SK-N-SH (cell line): ENCODE measurements at regions not wholly inside any gene's neighbourhood (a gene's known extent, or its start where the extent isn't known, plus 50 kb on each side); places are given as distances from the start of the nearest gene placed in this dataset.

ENCODE experiments used
- CTCF ChIA-PET: fragments of 300-600, 350-600 bp; formaldehyde crosslinking; extraction: SDS; loops from one replicate; lab custom pipeline; 2021; lab: Yijun Ruan, JAX
- POLR2A ChIA-PET: fragments of 350-600 bp; sonication (Branson Sonifier 250); formaldehyde crosslinking; extraction: SDS; loops from one replicate; lab custom pipeline; 2020; ENCODE audit warnings: antibody characterized with exemption, inconsistent platforms; lab: Yijun Ruan, JAX
- DNase-seq: peaks from one replicate; pipeline ENCODE4 v3.0.0; 2012
- H2AFZ ChIP-seq: fragments of 200-600 bp; sonication (generic); 2 replicates; pipeline ENCODE4 v1.8.1; 2016; ENCODE audit warnings: antibody characterized with exemption, mild to moderate bottlenecking, low read depth
- H3F3A ChIP-seq: fragments of 200-600 bp; sonication (generic); replicated peaks from 2 replicates; pipeline ENCODE3; 2016; ENCODE audit warnings: antibody characterized with exemption, mild to moderate bottlenecking; ENCODE audit not compliant: insufficient read depth
- H3K27ac ChIP-seq, 2 experiments: fragments of 200-500 bp in 1 of 2; fragments of 200-600 bp in 1 of 2; sonication (Bioruptor generic) in 1 of 2; sonication (generic), shearing (Covaris generic) in 1 of 2; 2 replicates each; pipeline versions ENCODE4 v1.5.1 to v1.6.1; 2014 to 2016; ENCODE audit warnings: low read depth in 2 of 2, inconsistent platforms in 1 of 2, low read length in 1 of 2, mild to moderate bottlenecking in 1 of 2, mixed read lengths in 1 of 2
- H3K27me3 ChIP-seq: fragments of 200-600 bp; sonication (generic), shearing (Covaris generic); 2 replicates; pipeline ENCODE4 v1.6.1; 2016; ENCODE audit warnings: mixed run types; ENCODE audit not compliant: insufficient read depth
- H3K36me3 ChIP-seq, 2 experiments: fragments of 200-500 bp in 1 of 2; fragments of 200-600 bp in 1 of 2; sonication (Bioruptor generic) in 1 of 2; sonication (generic) in 1 of 2; replicated peaks in 1 of 2; 2 replicates each; pipeline versions ENCODE3 to v1.5.1; 2014 to 2016; ENCODE audit warnings: low read length in 1 of 2, mild to moderate bottlenecking in 1 of 2; ENCODE audit not compliant: insufficient read depth in 2 of 2, control insufficient read depth in 1 of 2
- H3K4me1 ChIP-seq, 2 experiments: fragments of 200-500 bp in 1 of 2; fragments of 200-600 bp in 1 of 2; sonication (Bioruptor generic) in 1 of 2; sonication (generic), shearing (Covaris generic) in 1 of 2; 2 replicates each; pipeline versions ENCODE4 v1.5.1 to v1.6.1; 2014 to 2016; ENCODE audit warnings: low read depth in 1 of 2, low read length in 1 of 2, mixed run types in 1 of 2; ENCODE audit not compliant: insufficient read depth in 2 of 2, control insufficient read depth in 1 of 2
- H3K4me2 ChIP-seq: fragments of 200-600 bp; sonication (generic), shearing (Covaris generic); 2 replicates; pipeline ENCODE4 v1.6.1; 2017; ENCODE audit warnings: mixed run types
- H3K4me3 ChIP-seq, 2 experiments: fragments of 200-500 bp in 1 of 2; fragments of 200-600 bp in 1 of 2; sonication (Bioruptor generic) in 1 of 2; sonication (generic), shearing (Covaris generic) in 1 of 2; 2 replicates each; pipeline versions ENCODE4 v1.5.1 to v1.8.1; 2014 to 2016; ENCODE audit warnings: low read depth in 2 of 2, inconsistent platforms in 1 of 2, low read length in 1 of 2, mild to moderate bottlenecking in 1 of 2, mixed read lengths in 1 of 2, moderate library complexity in 1 of 2
- H3K79me2 ChIP-seq: fragments of 200-600 bp; sonication (generic); 2 replicates; pipeline ENCODE4 v1.8.1; 2017; ENCODE audit warnings: mild to moderate bottlenecking; ENCODE audit not compliant: insufficient read depth
- H3K9ac ChIP-seq: fragments of 200-600 bp; sonication (generic); 2 replicates; pipeline ENCODE4 v1.6.1; 2017; ENCODE audit warnings: mixed run types
- H3K9me2 ChIP-seq: fragments of 200-600 bp; sonication (generic); 2 replicates; pipeline ENCODE4 v1.6.1; 2017; ENCODE audit warnings: mixed run types
- H3K9me3 ChIP-seq: fragments of 200-600 bp; sonication (generic); 2 replicates; pipeline ENCODE4 v1.6.1; 2017; ENCODE audit warnings: mixed run types, mild to moderate bottlenecking, moderate library complexity
- H4K20me1 ChIP-seq: fragments of 200-600 bp; sonication (generic); 2 replicates; pipeline ENCODE4 v1.6.1; 2017; ENCODE audit warnings: mild to moderate bottlenecking, mixed run types; ENCODE audit not compliant: insufficient read depth
- CTCF ChIP-seq: fragments of 200-600 bp; sonication (generic); IDR thresholded peaks from 2 replicates; pipeline ENCODE4 v1.6.1; 2017; ENCODE audit warnings: antibody characterized with exemption, mild to moderate bottlenecking, moderate library complexity
- EP300 ChIP-seq, 2 experiments: IDR thresholded peaks; 2 replicates each; pipeline versions ENCODE4 v1.4.0 to v1.6.1; 2012; ENCODE audit warnings: borderline replicate concordance in 1 of 2, low read depth in 1 of 2, low read length in 1 of 2
- EZH2phosphoT487 ChIP-seq: fragments of 200-600 bp; sonication (generic); IDR thresholded peaks from 2 replicates; pipeline ENCODE4 v1.6.1; 2017; ENCODE audit warnings: low read depth, mixed run types, mild to moderate bottlenecking, antibody characterized with exemption, moderate library complexity, borderline replicate concordance
- FOSL2 ChIP-seq: IDR thresholded peaks from 2 replicates; pipeline ENCODE4 v1.4.0; 2012; ENCODE audit warnings: low read depth, mild to moderate bottlenecking, moderate library complexity, borderline replicate concordance
- FOXJ3 ChIP-seq: sonication (generic); formaldehyde crosslinking; IDR thresholded peaks from 2 replicates; pipeline ENCODE4 v1.5.1; 2020; ENCODE audit warnings: mild to moderate bottlenecking, missing genetic modification reagents
- GATA2 ChIP-seq: sonication (generic); formaldehyde crosslinking; IDR thresholded peaks from 2 replicates; pipeline ENCODE4 v1.5.0; 2020; ENCODE audit warnings: mild to moderate bottlenecking, missing genetic modification reagents
- JUND ChIP-seq: IDR thresholded peaks from 2 replicates; pipeline ENCODE4 v1.4.0; 2012
- NRF1 ChIP-seq: IDR thresholded peaks from 2 replicates; pipeline ENCODE4 v1.6.1; 2012; ENCODE audit warnings: low read depth, mild to moderate bottlenecking, low read length
- POLR2AphosphoS5 ChIP-seq: IDR thresholded peaks from 2 replicates; pipeline ENCODE4 v1.6.1; 2012; ENCODE audit warnings: low read depth, low read length
- RAD21 ChIP-seq: IDR thresholded peaks from 2 replicates; pipeline ENCODE4 v1.6.1; 2012; ENCODE audit warnings: mild to moderate bottlenecking, low read length
- RXRA ChIP-seq: IDR thresholded peaks from 2 replicates; pipeline ENCODE4 v1.4.0; 2012; ENCODE audit warnings: low read depth, mild to moderate bottlenecking, borderline replicate concordance
- SIN3A ChIP-seq: IDR thresholded peaks from 2 replicates; pipeline ENCODE4 v1.6.1; 2012; ENCODE audit warnings: low read depth, mild to moderate bottlenecking, low read length, moderate library complexity, borderline replicate concordance
- SMC3 ChIP-seq: IDR thresholded peaks from 2 replicates; pipeline ENCODE4 v1.6.1; 2012; ENCODE audit warnings: low read depth, low read length, improper control_type of control experiment
- TCF12 ChIP-seq: IDR thresholded peaks from 2 replicates; pipeline ENCODE4 v1.4.0; 2012
- TEAD4 ChIP-seq: IDR thresholded peaks from 2 replicates; pipeline ENCODE4 v1.4.0; 2012; ENCODE audit warnings: mild to moderate bottlenecking, borderline replicate concordance; ENCODE audit not compliant: insufficient read depth
- YY1 ChIP-seq: IDR thresholded peaks from 2 replicates; pipeline ENCODE4 v1.4.0; 2012; ENCODE audit warnings: low read depth, mild to moderate bottlenecking
- TF ChIP-seq, protein P1 (sequence below): IDR thresholded peaks from 2 replicates; pipeline ENCODE4 v1.4.0; 2012; ENCODE audit warnings: low read depth
- TF ChIP-seq, protein P2 (sequence below): IDR thresholded peaks from 2 replicates; pipeline ENCODE4; 2012
- TF ChIP-seq, protein P3 (sequence below): IDR thresholded peaks from 2 replicates; pipeline ENCODE4 v1.4.0; 2012; ENCODE audit warnings: low read depth, borderline replicate concordance
- TF ChIP-seq, protein P4 (sequence below): IDR thresholded peaks from 2 replicates; pipeline ENCODE4 v1.6.1; 2012; ENCODE audit warnings: mild to moderate bottlenecking, low read depth, low read length, moderate library complexity

GRCh38 chr1:188723332-188724020, 1754.2 kb downstream of the BRINP3 start (continued):
- TF ChIP-seq CTCF (no peak), EZH2phosphoT487 (no peak), FOSL2 (peak; percentile 75), FOXJ3 (CRISPR knock-in tag) (no peak), POLR2AphosphoS5 (peak; percentile 21; the same call in 1 of the 2 replicates), RAD21 (no peak), YY1 (no peak), GATA2 (CRISPR knock-in tag) (no peak), TEAD4 (peak; percentile 76)
- TF ChIP-seq, protein P1, sequence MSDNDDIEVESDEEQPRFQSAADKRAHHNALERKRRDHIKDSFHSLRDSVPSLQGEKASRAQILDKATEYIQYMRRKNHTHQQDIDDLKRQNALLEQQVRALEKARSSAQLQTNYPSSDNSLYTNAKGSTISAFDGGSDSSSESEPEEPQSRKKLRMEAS: no peak

DNA sequence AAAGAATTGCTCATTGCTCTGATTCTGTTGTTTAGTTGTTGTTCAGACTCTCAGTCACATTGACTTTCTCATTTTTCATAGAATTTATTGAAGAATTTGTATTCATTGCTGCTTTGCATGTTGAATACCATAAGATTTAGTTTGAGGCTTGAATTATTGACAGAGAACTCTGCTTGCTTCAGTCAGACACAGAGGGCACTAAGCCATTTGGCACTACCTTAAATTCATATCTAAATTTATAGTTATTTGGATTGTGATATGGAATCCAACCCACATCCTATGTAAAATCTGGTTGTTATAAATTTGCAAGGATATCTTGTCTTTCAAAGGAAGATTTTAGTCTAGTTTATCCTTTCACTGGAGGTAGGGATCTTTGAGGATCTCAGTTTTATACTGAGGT, 1748.6 kb downstream of the BRINP3 start:
- no peaks in the 10 kb centered on the region for H3K36me3 ChIP-seq
- H4K20me1 ChIP-seq: no peaks in the 10 kb centered on the region
- TF ChIP-seq RXRA (no peak), SIN3A (no peak), RAD21 (no peak), EZH2phosphoT487 (no peak), FOSL2 (no peak), TEAD4 (no peak), YY1 (no peak), GATA2 (CRISPR knock-in tag) (no peak), TCF12 (no peak), NRF1 (no peak), EP300 (IDR thresholded peaks at IDR 0.05; ENCODE audit: borderline replicate concordance in 1 of 2, low read depth in 1 of 2, low read length in 1 of 2) (no peak), JUND (no peak), SMC3 (no peak)
- TF ChIP-seq, protein P2, sequence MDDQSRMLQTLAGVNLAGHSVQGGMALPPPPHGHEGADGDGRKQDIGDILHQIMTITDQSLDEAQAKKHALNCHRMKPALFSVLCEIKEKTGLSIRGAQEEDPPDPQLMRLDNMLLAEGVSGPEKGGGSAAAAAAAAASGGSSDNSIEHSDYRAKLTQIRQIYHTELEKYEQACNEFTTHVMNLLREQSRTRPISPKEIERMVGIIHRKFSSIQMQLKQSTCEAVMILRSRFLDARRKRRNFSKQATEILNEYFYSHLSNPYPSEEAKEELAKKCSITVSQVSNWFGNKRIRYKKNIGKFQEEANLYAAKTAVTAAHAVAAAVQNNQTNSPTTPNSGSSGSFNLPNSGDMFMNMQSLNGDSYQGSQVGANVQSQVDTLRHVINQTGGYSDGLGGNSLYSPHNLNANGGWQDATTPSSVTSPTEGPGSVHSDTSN: no peak
- TF ChIP-seq, protein P3, sequence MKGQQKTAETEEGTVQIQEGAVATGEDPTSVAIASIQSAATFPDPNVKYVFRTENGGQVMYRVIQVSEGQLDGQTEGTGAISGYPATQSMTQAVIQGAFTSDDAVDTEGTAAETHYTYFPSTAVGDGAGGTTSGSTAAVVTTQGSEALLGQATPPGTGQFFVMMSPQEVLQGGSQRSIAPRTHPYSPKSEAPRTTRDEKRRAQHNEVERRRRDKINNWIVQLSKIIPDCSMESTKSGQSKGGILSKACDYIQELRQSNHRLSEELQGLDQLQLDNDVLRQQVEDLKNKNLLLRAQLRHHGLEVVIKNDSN: no peak
- TF ChIP-seq, protein P4, sequence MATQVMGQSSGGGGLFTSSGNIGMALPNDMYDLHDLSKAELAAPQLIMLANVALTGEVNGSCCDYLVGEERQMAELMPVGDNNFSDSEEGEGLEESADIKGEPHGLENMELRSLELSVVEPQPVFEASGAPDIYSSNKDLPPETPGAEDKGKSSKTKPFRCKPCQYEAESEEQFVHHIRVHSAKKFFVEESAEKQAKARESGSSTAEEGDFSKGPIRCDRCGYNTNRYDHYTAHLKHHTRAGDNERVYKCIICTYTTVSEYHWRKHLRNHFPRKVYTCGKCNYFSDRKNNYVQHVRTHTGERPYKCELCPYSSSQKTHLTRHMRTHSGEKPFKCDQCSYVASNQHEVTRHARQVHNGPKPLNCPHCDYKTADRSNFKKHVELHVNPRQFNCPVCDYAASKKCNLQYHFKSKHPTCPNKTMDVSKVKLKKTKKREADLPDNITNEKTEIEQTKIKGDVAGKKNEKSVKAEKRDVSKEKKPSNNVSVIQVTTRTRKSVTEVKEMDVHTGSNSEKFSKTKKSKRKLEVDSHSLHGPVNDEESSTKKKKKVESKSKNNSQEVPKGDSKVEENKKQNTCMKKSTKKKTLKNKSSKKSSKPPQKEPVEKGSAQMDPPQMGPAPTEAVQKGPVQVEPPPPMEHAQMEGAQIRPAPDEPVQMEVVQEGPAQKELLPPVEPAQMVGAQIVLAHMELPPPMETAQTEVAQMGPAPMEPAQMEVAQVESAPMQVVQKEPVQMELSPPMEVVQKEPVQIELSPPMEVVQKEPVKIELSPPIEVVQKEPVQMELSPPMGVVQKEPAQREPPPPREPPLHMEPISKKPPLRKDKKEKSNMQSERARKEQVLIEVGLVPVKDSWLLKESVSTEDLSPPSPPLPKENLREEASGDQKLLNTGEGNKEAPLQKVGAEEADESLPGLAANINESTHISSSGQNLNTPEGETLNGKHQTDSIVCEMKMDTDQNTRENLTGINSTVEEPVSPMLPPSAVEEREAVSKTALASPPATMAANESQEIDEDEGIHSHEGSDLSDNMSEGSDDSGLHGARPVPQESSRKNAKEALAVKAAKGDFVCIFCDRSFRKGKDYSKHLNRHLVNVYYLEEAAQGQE: no peak
- no peak overlapping the region for H3K4me3 ChIP-seq
- no peaks in the 10 kb centered on the region for H3K4me1 ChIP-seq
- no peaks in the 10 kb centered on the region for H3K9me3 ChIP-seq
- H2AFZ ChIP-seq: no peak overlapping the region; the same call in 1 of the 2 replicates
- peaks cover 10% of the 10 kb centered on the region for H3F3A ChIP-seq
- ChIA-PET POLR2A (no interaction called here), CTCF (no interaction called here)
- H3K4me2 ChIP-seq: no peak overlapping the region
- no peaks in the 10 kb centered on the region for H3K9me2 ChIP-seq
- no peaks in the 10 kb centered on the region for H3K79me2 ChIP-seq
- H3K9ac ChIP-seq: no peak overlapping the region
- no peak overlapping the region for H3K27ac ChIP-seq
- no peaks in the 10 kb centered on the region for H3K27me3 ChIP-seq
- DNase-seq: no peak
